ENCODE measurements at regions not wholly inside any gene's neighbourhood (a gene's known extent, or its start where the extent isn't known, plus 50 kb on each side); places are given as distances from the start of the nearest gene placed in this dataset.

DNA sequence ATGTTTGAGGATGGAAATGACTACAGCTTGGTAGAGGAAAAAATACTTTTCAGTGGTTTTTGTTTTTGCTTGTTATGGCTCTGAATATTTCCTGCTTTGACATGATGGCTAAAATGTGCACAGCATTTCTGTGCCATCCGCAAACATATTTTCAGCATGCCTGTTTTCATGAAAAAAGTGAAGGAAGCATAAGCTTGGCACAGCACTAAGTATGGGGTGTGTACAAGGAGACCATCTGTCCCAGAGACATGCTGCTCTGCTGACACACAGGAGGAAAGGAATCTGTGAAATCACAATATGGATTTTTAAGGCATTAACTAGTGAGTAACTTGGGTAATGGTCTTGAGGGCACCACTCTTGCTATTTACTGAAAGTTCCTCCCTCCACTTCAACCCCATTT is 595.5 kb downstream of the RWDD3 start:
- FAIRE-seq, result no peak

More for the DNA sequence above, 595.5 kb downstream of the RWDD3 start:
- Histone ChIP-seq H3K9me3 (ENCODE audit: low read length) (no peaks in the 10 kb centered on the region; the same call in 1 of the 2 replicates), H3K9ac (ENCODE audit: insufficient read depth, low read depth, low read length) (no peak overlapping the region), H2AFZ (ENCODE audit: low read length) (no peak overlapping the region), H3K27ac (ENCODE audit: extremely low read length, insufficient read depth, low read length) (no peak overlapping the region), H3K79me2 (ENCODE audit: insufficient read depth, low read length) (no peaks in the 10 kb centered on the region), H4K20me1 (ENCODE audit: insufficient read depth, low read length) (no peaks in the 10 kb centered on the region), H3K27me3 (ENCODE audit: control insufficient read depth in 1 of 2, insufficient read depth in 2 of 2, low read length in 2 of 2) (no peaks in the 10 kb centered on the region), H3K36me3 (replicated peaks in 1 of 2; ENCODE audit: control insufficient read depth in 1 of 2, insufficient read depth in 2 of 2, low read length in 2 of 2) (no peaks in the 10 kb centered on the region), H3K4me2 (ENCODE audit: low read depth, low read length) (no peak overlapping the region), H3K4me3 (replicated peaks in 1 of 3; ENCODE audit: insufficient read depth in 1 of 3, low read depth in 2 of 3, low read length in 3 of 3) (no peak overlapping the region), H3K4me1 (ENCODE audit: insufficient read depth, low read length) (no peaks in the 10 kb centered on the region)
- in situ Hi-C loops (cut with HindIII; ENCODE audit: extremely low pct_ligation_motif_present, low pct_unique_long_range_greater_than_20kb) (no loop called here), intact Hi-C loops (cut with micrococcal nuclease; ENCODE audit: unreplicated experiment) (no loop called here)
- 56% methylated on average over 1 of the region's 1 CpG for WGBS (ENCODE audit: low lambda C conversion rate)
- CTCF ChIA-PET (ENCODE audit: low intra/inter-chr PET ratio, low total read pairs), result no interaction called here
- POLR2A ChIA-PET, result no interaction called here
- ATAC-seq (no peak), DNase-seq (ENCODE audit: low spot score) (no peak)
- no TSS peak for BruUV-seq (replicated peaks)
- TF ChIP-seq ZNF12 (CRISPR knock-in tag; IDR thresholded peaks at IDR 0.05) (no peak), MXD1 (CRISPR knock-in tag; IDR thresholded peaks at IDR 0.05) (no peak), ZNF737 (CRISPR knock-in tag; IDR thresholded peaks at IDR 0.05; ENCODE audit: borderline replicate concordance) (no peak), TFE3 (CRISPR knock-in tag; IDR thresholded peaks at IDR 0.05) (no peak), ZFP82 (CRISPR knock-in tag; IDR thresholded peaks at IDR 0.05; ENCODE audit: borderline replicate concordance) (no peak), THAP8 (CRISPR knock-in tag; IDR thresholded peaks at IDR 0.05; ENCODE audit: borderline replicate concordance) (no peak), CAMTA2 (CRISPR knock-in tag; IDR thresholded peaks at IDR 0.05; ENCODE audit: borderline replicate concordance) (no peak), SALL2 (CRISPR knock-in tag; IDR thresholded peaks at IDR 0.05) (no peak), TFDP2 (CRISPR knock-in tag; IDR thresholded peaks at IDR 0.05) (no peak)
